Keratinocyte (primary cell): ENCODE measurements at regions not wholly inside any gene's neighbourhood (a gene's known extent, or its start where the extent isn't known, plus 50 kb on each side); places are given as distances from the start of the nearest gene placed in this dataset.

Experiments
- DNase-seq: peaks from one replicate; pipeline ENCODE4 v3.0.0-alpha.2; 2011; ENCODE audit warnings: low read depth, missing footprints, low spot score
- FAIRE-seq: peaks from 2 replicates; lab custom pipeline; 2011; peaks lifted over from hg19 to GRCh38; lab: Jason Lieb, UNC
- H2AFZ ChIP-seq: 2 replicates; pipeline ENCODE4 v1.6.0; 2012; ENCODE audit warnings: low read length, control low read depth, inconsistent platforms; ENCODE audit not compliant: control insufficient read depth
- H3K27ac ChIP-seq: 2 replicates; pipeline ENCODE4 v1.5.1; 2011; ENCODE audit warnings: low read length; ENCODE audit not compliant: control insufficient read depth, insufficient read depth
- H3K27me3 ChIP-seq: 3 replicates; pipeline ENCODE4 v1.6.0; 2011; ENCODE audit warnings: low read length; ENCODE audit not compliant: control insufficient read depth, insufficient read depth; ENCODE audit errors: extremely low read depth
- H3K36me3 ChIP-seq, 2 experiments: 2 replicates in 1 of 2; 3 replicates in 1 of 2; pipeline ENCODE4 v1.5.1; 2011; ENCODE audit warnings: low read length in 2 of 2, mild to moderate bottlenecking in 1 of 2; ENCODE audit not compliant: control insufficient read depth in 2 of 2, insufficient read depth in 2 of 2; ENCODE audit errors: extremely low read depth in 1 of 2
- H3K4me1 ChIP-seq: 3 replicates; pipeline ENCODE4 v1.5.1; 2011; ENCODE audit warnings: low read length; ENCODE audit not compliant: control insufficient read depth, insufficient read depth; ENCODE audit errors: extremely low read depth
- H3K4me2 ChIP-seq: 3 replicates; pipeline ENCODE4 v1.6.0; 2011; ENCODE audit warnings: low read depth, low read length; ENCODE audit not compliant: control insufficient read depth, insufficient read depth; ENCODE audit errors: extremely low read depth
- H3K4me3 ChIP-seq, 3 experiments: fragments of 200-600 bp in 1 of 3; sonication (generic) in 1 of 3; 2 replicates in 2 of 3; 3 replicates in 1 of 3; pipeline ENCODE4 v1.5.1; 2011 to 2016; ENCODE audit warnings: low read length in 3 of 3, mild to moderate bottlenecking in 3 of 3, control low read depth in 2 of 3, inconsistent platforms in 1 of 3, low read depth in 1 of 3, mixed read lengths in 1 of 3, mixed run types in 1 of 3, moderate library complexity in 1 of 3; ENCODE audit not compliant: control insufficient read depth in 2 of 3, insufficient read depth in 2 of 3; ENCODE audit errors: extremely low read depth in 1 of 3
- H3K79me2 ChIP-seq: 2 replicates; pipeline ENCODE4 v1.6.0; 2012; ENCODE audit warnings: low read length; ENCODE audit not compliant: control insufficient read depth, insufficient read depth
- H3K9ac ChIP-seq: 3 replicates; pipeline ENCODE4 v1.6.0; 2011; ENCODE audit warnings: low read length; ENCODE audit not compliant: control insufficient read depth, insufficient read depth; ENCODE audit errors: extremely low read depth
- H3K9me1 ChIP-seq: 3 replicates; pipeline ENCODE4 v1.6.0; 2011; ENCODE audit warnings: low read length; ENCODE audit not compliant: control insufficient read depth, insufficient read depth; ENCODE audit errors: extremely low read depth
- H3K9me3 ChIP-seq: 2 replicates; pipeline ENCODE4 v1.5.1; 2012; ENCODE audit warnings: low read depth, low read length; ENCODE audit not compliant: control insufficient read depth
- H4K20me1 ChIP-seq: 3 replicates; pipeline ENCODE4 v1.6.0; 2011; ENCODE audit warnings: low read length; ENCODE audit not compliant: control insufficient read depth, insufficient read depth; ENCODE audit errors: extremely low read depth
- EZH2 ChIP-seq: IDR thresholded peaks from one replicate; pipeline ENCODE4 v1.6.1; 2012; ENCODE audit warnings: inconsistent platforms, mild to moderate bottlenecking, low read length, moderate library complexity
- dilution Hi-C: fragments of 300-500 bp; cut with MboI; formaldehyde crosslinking; loops from one replicate; pipeline ENCODE4 v1.7.0; 2020; ENCODE audit warnings: low sequenced_read_pairs; ENCODE audit not compliant: extremely low pct_ligation_motif_present
- TF ChIP-seq, protein P1 (sequence below), 3 experiments: IDR thresholded peaks in 1 of 3; conservative IDR thresholded peaks in 1 of 3; optimal IDR thresholded peaks in 1 of 3; 2 replicates in 2 of 3; 3 replicates in 1 of 3; pipeline versions ENCODE3 to v1.5.1; 2011; ENCODE audit warnings: low read length in 3 of 3, mild to moderate bottlenecking in 3 of 3, moderate library complexity in 2 of 3, control low read depth in 1 of 3, inconsistent platforms in 1 of 3; ENCODE audit not compliant: insufficient read depth in 2 of 3; ENCODE audit errors: extremely low read depth in 1 of 3

DNA sequence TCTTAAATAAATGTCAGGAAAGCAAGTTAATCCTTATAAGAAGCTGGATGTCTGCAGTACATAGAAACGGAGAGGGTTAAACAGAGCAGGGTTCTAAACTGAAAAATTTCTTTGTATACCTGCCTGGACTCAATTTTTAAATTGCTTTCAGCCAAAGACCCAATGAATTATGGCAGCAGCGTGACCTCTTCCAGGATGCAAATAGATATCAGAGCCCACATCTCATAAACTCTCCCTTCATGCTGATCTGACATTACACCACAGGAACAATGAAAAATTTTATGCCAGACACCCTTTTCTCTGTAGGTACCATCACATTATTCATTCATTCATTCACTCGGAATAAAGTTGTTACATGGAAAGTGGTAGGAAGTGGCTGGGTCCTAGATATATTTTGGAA, 236.4 kb downstream of the NUF2 start:
- TF ChIP-seq EZH2: no peak
- TF ChIP-seq, protein P1, sequence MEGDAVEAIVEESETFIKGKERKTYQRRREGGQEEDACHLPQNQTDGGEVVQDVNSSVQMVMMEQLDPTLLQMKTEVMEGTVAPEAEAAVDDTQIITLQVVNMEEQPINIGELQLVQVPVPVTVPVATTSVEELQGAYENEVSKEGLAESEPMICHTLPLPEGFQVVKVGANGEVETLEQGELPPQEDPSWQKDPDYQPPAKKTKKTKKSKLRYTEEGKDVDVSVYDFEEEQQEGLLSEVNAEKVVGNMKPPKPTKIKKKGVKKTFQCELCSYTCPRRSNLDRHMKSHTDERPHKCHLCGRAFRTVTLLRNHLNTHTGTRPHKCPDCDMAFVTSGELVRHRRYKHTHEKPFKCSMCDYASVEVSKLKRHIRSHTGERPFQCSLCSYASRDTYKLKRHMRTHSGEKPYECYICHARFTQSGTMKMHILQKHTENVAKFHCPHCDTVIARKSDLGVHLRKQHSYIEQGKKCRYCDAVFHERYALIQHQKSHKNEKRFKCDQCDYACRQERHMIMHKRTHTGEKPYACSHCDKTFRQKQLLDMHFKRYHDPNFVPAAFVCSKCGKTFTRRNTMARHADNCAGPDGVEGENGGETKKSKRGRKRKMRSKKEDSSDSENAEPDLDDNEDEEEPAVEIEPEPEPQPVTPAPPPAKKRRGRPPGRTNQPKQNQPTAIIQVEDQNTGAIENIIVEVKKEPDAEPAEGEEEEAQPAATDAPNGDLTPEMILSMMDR (optimal IDR thresholded peaks at IDR 0.05 in 1 of 3, IDR thresholded peaks at IDR 0.05 in 1 of 3, conservative IDR thresholded peaks at IDR 0.05 in 1 of 3; ENCODE audit: extremely low read depth in 1 of 3, insufficient read depth in 2 of 3, low read length in 3 of 3): no peak
- Histone ChIP-seq H3K4me2 (no peak overlapping the region), H3K9me1 (no peaks in the 10 kb centered on the region), H4K20me1 (no peaks in the 10 kb centered on the region), H3K27ac (no peak overlapping the region), H2AFZ (no peak overlapping the region), H3K27me3 (no peaks in the 10 kb centered on the region), H3K9me3 (no peaks in the 10 kb centered on the region), H3K9ac (no peak overlapping the region), H3K4me1 (no peaks in the 10 kb centered on the region), H3K79me2 (no peaks in the 10 kb centered on the region), H3K36me3 (no peaks in the 10 kb centered on the region), H3K4me3 (no peak overlapping the region)
- dilution Hi-C loops: no loop called here
- DNase-seq (no peak), FAIRE-seq (no peak)

DNA sequence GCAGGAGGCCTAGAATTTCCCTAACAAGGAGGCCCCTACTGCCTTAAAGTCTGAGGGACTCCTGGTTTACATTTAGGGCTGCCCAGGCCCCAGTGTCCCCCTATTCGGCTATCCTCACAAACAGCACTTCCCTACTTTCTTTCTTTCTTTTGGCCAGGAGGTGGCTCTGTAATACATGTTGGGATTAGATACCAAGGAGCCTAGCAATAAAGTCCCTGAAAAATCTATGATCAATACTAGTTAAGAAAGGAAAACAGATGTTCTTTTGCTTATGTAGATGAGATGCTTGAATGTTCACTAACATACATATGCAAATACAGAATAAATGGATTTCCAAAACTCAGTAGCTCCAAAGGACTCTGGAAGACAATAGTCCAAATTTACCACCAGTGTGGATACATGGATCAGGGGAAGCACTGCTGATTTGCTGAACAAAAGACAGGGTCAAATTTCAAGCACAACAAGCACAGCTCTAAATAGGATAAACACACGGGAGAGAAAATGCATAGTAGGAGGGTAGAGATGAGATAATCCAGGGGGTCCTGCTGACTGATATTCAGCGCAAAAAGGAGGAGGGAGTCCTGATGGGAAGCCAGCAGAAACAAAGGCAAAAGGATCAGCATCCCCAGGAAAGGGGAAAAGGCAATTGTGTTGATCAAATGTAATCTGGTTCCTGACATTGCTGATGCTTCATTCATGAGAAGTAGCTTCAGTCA, 240.0 kb downstream of the NUF2 start:
- TF ChIP-seq, protein P1 (optimal IDR thresholded peaks at IDR 0.05 in 1 of 3, IDR thresholded peaks at IDR 0.05 in 1 of 3, conservative IDR thresholded peaks at IDR 0.05 in 1 of 3; ENCODE audit: extremely low read depth in 1 of 3, insufficient read depth in 2 of 3, low read length in 3 of 3): peak in 1 of 3 experiments; percentile 22
- no peak for TF ChIP-seq EZH2
- no peaks in the 10 kb centered on the region for H4K20me1 ChIP-seq
- DNase-seq (no peak), FAIRE-seq (no peak)
- H3K9me3 ChIP-seq: no peaks in the 10 kb centered on the region
- H3K9ac ChIP-seq: no peak overlapping the region
- no peaks in the 10 kb centered on the region for H3K4me1 ChIP-seq
- no peak overlapping the region for H2AFZ ChIP-seq
- no peak overlapping the region for H3K4me3 ChIP-seq
- no peak overlapping the region for H3K27ac ChIP-seq
- no peaks in the 10 kb centered on the region for H3K9me1 ChIP-seq
- H3K4me2 ChIP-seq: no peak overlapping the region
- H3K36me3 ChIP-seq: no peaks in the 10 kb centered on the region
- H3K27me3 ChIP-seq: no peaks in the 10 kb centered on the region
- H3K79me2 ChIP-seq: no peaks in the 10 kb centered on the region
- dilution Hi-C loops: no loop called here
